GM12878 (cell line): ENCODE measurements at regions not wholly inside any gene's neighbourhood (a gene's known extent, or its start where the extent isn't known, plus 50 kb on each side); places are given as distances from the start of the nearest gene placed in this dataset.

Source experiments
- ATAC-seq: fragments of 200-7000 bp; cut with Tn5 transposase; 3 replicates; pipeline ENCODE4 v1.9.1; 2020; ENCODE audit warnings: mild to moderate bottlenecking, moderate library complexity
- BruUV-seq: library from RNA; stranded (reverse); fragments of 400-500 nt; replicated peaks from 2 replicates; lab custom pipeline; 2021; lab: Mats Ljungman, UMichigan
- CTCF ChIA-PET: fragments of 300-600 bp; sonication (Branson Sonifier 250); formaldehyde crosslinking; extraction: SDS; loops from one replicate; lab custom pipeline; 2021; ENCODE audit warnings: inconsistent platforms; lab: Yijun Ruan, JAX
- POLR2A ChIA-PET: fragments of 350-600 bp; formaldehyde crosslinking; extraction: SDS; loops from one replicate; lab custom pipeline; 2021; ENCODE audit warnings: inconsistent platforms; lab: Charles Lee
- RAD21 ChIA-PET: fragments of 300-600 bp; sonication (Branson Sonifier 250); formaldehyde crosslinking; loops from one replicate; lab custom pipeline; 2023; ENCODE audit warnings: antibody characterized with exemption; ENCODE audit not compliant: unreplicated experiment; lab: Charles Lee
- SMC1A ChIA-PET: fragments of 300-600 bp; sonication (Branson Sonifier 250); formaldehyde crosslinking; loops from one replicate; lab custom pipeline; 2023; ENCODE audit not compliant: unreplicated experiment, uncharacterized antibody; lab: Charles Lee
- DNase-seq: peaks from one replicate; pipeline ENCODE4 v3.0.0-alpha.2; 2011; ENCODE audit warnings: low read depth, low spot score
- FAIRE-seq: peaks from 3 replicates; lab custom pipeline; 2011; peaks lifted over from hg19 to GRCh38; lab: Jason Lieb, UNC
- H2AFZ ChIP-seq: 2 replicates; pipeline ENCODE4 v1.6.0; 2011; ENCODE audit warnings: low read depth, low read length, control low read depth; ENCODE audit not compliant: control insufficient read depth
- H3K27ac ChIP-seq: 2 replicates; pipeline ENCODE4 v1.5.1; 2011; ENCODE audit warnings: control low read depth; ENCODE audit not compliant: control insufficient read depth, insufficient read depth
- H3K27me3 ChIP-seq, 2 experiments: replicated peaks in 1 of 2; 2 replicates each; pipeline versions ENCODE4 v1.6.0 to v1.6.1; 2011; ENCODE audit warnings: low read length in 1 of 2; ENCODE audit not compliant: control insufficient read depth in 2 of 2, insufficient read depth in 2 of 2
- H3K36me3 ChIP-seq, 2 experiments: 2 replicates each; pipeline ENCODE4 v1.5.1; 2011; ENCODE audit warnings: low read length in 1 of 2; ENCODE audit not compliant: control insufficient read depth in 2 of 2, insufficient read depth in 2 of 2
- H3K4me1 ChIP-seq: 2 replicates; pipeline ENCODE4 v1.6.1; 2011; ENCODE audit warnings: mild to moderate bottlenecking, low read length, moderate library complexity, mixed read lengths; ENCODE audit not compliant: control insufficient read depth, insufficient read depth
- H3K4me2 ChIP-seq: 2 replicates; pipeline ENCODE4 v1.6.0; 2011; ENCODE audit warnings: control low read depth; ENCODE audit not compliant: control insufficient read depth, insufficient read depth
- H3K4me3 ChIP-seq: fragments of 200-600 bp; sonication (generic); 2 replicates; pipeline ENCODE4 v1.5.1; 2016
- H3K79me2 ChIP-seq: 2 replicates; pipeline ENCODE4 v1.6.0; 2011; ENCODE audit warnings: low read length; ENCODE audit not compliant: control insufficient read depth, insufficient read depth
- H3K9ac ChIP-seq: 2 replicates; pipeline ENCODE4 v1.8.0; 2011; ENCODE audit warnings: low read length, control low read depth, mixed read lengths; ENCODE audit not compliant: control insufficient read depth, insufficient read depth
- H3K9me3 ChIP-seq: replicated peaks from 3 replicates; pipeline ENCODE4 v1.5.1; 2011; ENCODE audit warnings: mild to moderate bottlenecking, low read length; ENCODE audit not compliant: control insufficient read depth, insufficient read depth
- H4K20me1 ChIP-seq: 2 replicates; pipeline ENCODE4 v1.6.0; 2011; ENCODE audit not compliant: control insufficient read depth, insufficient read depth
- ATF7 ChIP-seq: fragments of 450-650 bp; IDR thresholded peaks from 2 replicates; pipeline ENCODE4 v1.6.1; 2016; ENCODE audit warnings: low read depth, mild to moderate bottlenecking
- BCLAF1 ChIP-seq: fragments of 450-650 bp; IDR thresholded peaks from 2 replicates; pipeline ENCODE4 v1.6.1; 2017; ENCODE audit warnings: antibody characterized with exemption, mild to moderate bottlenecking, moderate library complexity
- MAX ChIP-seq: IDR thresholded peaks from 2 replicates; pipeline ENCODE4 v1.6.1; 2012; ENCODE audit warnings: low read depth, low read length, improper control_type of control experiment
- PAX5 ChIP-seq: IDR thresholded peaks from 2 replicates; pipeline ENCODE4 v1.6.1; 2011; ENCODE audit warnings: low read depth, low read length, borderline replicate concordance
- TCF12 ChIP-seq: IDR thresholded peaks from 2 replicates; pipeline ENCODE4 v1.6.1; 2011; ENCODE audit warnings: low read depth, mild to moderate bottlenecking, low read length
- USF1 ChIP-seq: IDR thresholded peaks from 2 replicates; pipeline ENCODE4 v1.6.1; 2011; ENCODE audit warnings: borderline replicate concordance, low read depth, mild to moderate bottlenecking, moderate library complexity, mixed read lengths, low read length; ENCODE audit not compliant: insufficient read depth; ENCODE audit errors: extremely low read length
- ZBTB4 ChIP-seq: fragments of 450-650 bp; formaldehyde crosslinking; IDR thresholded peaks from 2 replicates; pipeline ENCODE4 v1.4.0; 2022; ENCODE audit warnings: mild to moderate bottlenecking, moderate library complexity
- ZZZ3 ChIP-seq: IDR thresholded peaks from 2 replicates; pipeline ENCODE4 v1.6.1; 2011; ENCODE audit warnings: low read depth; ENCODE audit not compliant: control insufficient read depth, insufficient read length
- WGBS: methylation state at CpG from one replicate; pipeline ENCODE4 v1.1.6; 2016; ENCODE audit warnings: low lambda C conversion rate; ENCODE audit not compliant: insufficient replicate concordance, insufficient coverage; ENCODE audit errors: missing lambda C conversion rate; 5-methylcytosine and 5-hydroxymethylcytosine counted together
- in situ Hi-C: fragments of 300-500 bp; cut with MboI; formaldehyde crosslinking; loops from 9 replicates; pipeline ENCODE4 v1.14.3; 2018; ENCODE audit warnings: mixed read lengths
- intact Hi-C: fragments of 100-400 bp; cut with micrococcal nuclease; formaldehyde crosslinking; loops from one replicate; pipeline ENCODE4 v1.14.2; 2022; ENCODE audit not compliant: unreplicated experiment

GRCh38 chr2:175576875-175577274 lies 395.4 kb upstream of the ATP5MC3 start (continued):
- TF ChIP-seq ZBTB4 (no peak), ZZZ3 (no peak), MAX (no peak), USF1 (no peak)

GRCh38 chr2:175576270-175576669 lies 394.8 kb upstream of the ATP5MC3 start:
- Histone ChIP-seq H3K4me2 (peak overlapping the region; percentile 34; the same call in 1 of the 2 replicates), H3K36me3 (no peaks in the 10 kb centered on the region), H3K27ac (no peak overlapping the region), H4K20me1 (no peaks in the 10 kb centered on the region), H3K27me3 (no peaks in the 10 kb centered on the region; a peak in 1 of 4 replicates), H3K4me1 (peaks cover 5% of the 10 kb centered on the region; the same call in 1 of the 2 replicates), H3K9ac (no peak overlapping the region), H3K79me2 (no peaks in the 10 kb centered on the region), H3K4me3 (no peak overlapping the region), H2AFZ (no peak overlapping the region), H3K9me3 (no peaks in the 10 kb centered on the region)
- FAIRE-seq (no peak), ATAC-seq (no peak), DNase-seq (no peak)
- in situ Hi-C loops (no loop called here), intact Hi-C loops (no loop called here)
- SMC1A ChIA-PET: no interaction called here
- RAD21 ChIA-PET: no interaction called here
- WGBS: 23% methylated on average over 2 of the region's 2 CpGs
- no TSS peak for BruUV-seq
- CTCF ChIA-PET: no interaction called here
- POLR2A ChIA-PET: no interaction called here
- TF ChIP-seq ATF7 (no peak), TCF12 (no peak), PAX5 (no peak), USF1 (no peak), BCLAF1 (no peak)
